Endothelial cell (in vitro differentiated cells): ENCODE measurements at regions not wholly inside any gene's neighbourhood (a gene's known extent, or its start where the extent isn't known, plus 50 kb on each side); places are given as distances from the start of the nearest gene placed in this dataset.

Source experiments
- DNase-seq: peaks from one replicate; pipeline ENCODE4 v3.0.0; 2021; ENCODE audit warnings: low spot score
- H3K27ac Mint-ChIP-seq: one replicate; pipeline ENCODE4 v1.8.0; 2021; ENCODE audit warnings: mixed read lengths, inconsistent platforms; ENCODE audit not compliant: unreplicated experiment
- H3K27me3 Mint-ChIP-seq: one replicate; pipeline ENCODE4 v1.8.0; 2021; ENCODE audit warnings: mild to moderate bottlenecking, moderate library complexity, mixed read lengths, inconsistent platforms; ENCODE audit not compliant: unreplicated experiment
- H3K36me3 Mint-ChIP-seq: one replicate; pipeline ENCODE4 v1.8.0; 2021; ENCODE audit warnings: mild to moderate bottlenecking, low read depth, mixed read lengths, inconsistent platforms; ENCODE audit not compliant: unreplicated experiment
- H3K4me1 Mint-ChIP-seq: one replicate; pipeline ENCODE4 v1.8.0; 2021; ENCODE audit warnings: mild to moderate bottlenecking, mixed read lengths, inconsistent platforms; ENCODE audit not compliant: unreplicated experiment
- H3K4me3 Mint-ChIP-seq: one replicate; pipeline ENCODE4 v1.8.0; 2021; ENCODE audit warnings: mild to moderate bottlenecking, mixed read lengths, inconsistent platforms; ENCODE audit not compliant: unreplicated experiment
- H3K9me3 Mint-ChIP-seq: one replicate; pipeline ENCODE4 v1.8.0; 2021; ENCODE audit warnings: mixed read lengths, inconsistent platforms; ENCODE audit not compliant: unreplicated experiment
- TF ChIP-seq, protein P1 (sequence below): fragments of 200-600 bp; sonication (generic); IDR thresholded peaks from one replicate; pipeline ENCODE4 v1.5.0; 2021; ENCODE audit warnings: antibody characterized with exemption; ENCODE audit not compliant: unreplicated experiment

DNA sequence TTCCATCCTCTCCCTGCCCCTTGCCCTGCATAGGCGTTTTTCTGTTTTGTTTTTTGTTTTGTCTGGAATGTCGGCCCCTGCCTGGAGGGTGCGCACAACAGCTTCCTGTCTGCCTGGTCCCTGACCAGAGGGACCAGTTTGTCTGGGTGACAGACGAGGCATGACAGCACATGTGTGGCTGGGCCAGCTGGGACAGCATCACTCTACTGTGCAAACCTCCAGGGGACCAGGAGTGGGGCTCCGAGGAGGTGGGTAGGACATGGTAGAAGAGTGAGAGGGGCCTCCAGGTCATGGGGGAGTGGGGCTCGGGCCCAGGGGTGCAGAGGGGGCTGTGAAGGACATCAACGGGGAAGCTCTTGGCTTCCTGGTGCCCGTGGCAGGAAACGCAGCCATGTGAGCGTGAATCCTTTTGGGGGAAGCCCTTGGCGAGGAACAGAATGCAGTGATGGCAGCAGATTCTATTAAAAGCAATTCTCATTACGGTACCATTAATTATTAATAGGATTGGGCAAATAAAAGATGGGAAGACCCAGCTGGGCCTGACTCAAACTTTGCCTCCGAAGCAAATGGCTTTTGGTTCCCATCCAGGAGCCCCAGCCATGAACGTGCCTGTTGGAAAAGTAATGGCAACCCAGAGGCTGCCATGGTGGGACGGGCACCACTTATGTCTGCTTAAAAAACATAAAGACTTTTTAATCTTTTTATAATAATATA, 184.4 kb upstream of the IER5L start:
- TF ChIP-seq, protein P1, sequence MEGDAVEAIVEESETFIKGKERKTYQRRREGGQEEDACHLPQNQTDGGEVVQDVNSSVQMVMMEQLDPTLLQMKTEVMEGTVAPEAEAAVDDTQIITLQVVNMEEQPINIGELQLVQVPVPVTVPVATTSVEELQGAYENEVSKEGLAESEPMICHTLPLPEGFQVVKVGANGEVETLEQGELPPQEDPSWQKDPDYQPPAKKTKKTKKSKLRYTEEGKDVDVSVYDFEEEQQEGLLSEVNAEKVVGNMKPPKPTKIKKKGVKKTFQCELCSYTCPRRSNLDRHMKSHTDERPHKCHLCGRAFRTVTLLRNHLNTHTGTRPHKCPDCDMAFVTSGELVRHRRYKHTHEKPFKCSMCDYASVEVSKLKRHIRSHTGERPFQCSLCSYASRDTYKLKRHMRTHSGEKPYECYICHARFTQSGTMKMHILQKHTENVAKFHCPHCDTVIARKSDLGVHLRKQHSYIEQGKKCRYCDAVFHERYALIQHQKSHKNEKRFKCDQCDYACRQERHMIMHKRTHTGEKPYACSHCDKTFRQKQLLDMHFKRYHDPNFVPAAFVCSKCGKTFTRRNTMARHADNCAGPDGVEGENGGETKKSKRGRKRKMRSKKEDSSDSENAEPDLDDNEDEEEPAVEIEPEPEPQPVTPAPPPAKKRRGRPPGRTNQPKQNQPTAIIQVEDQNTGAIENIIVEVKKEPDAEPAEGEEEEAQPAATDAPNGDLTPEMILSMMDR = no peak
- Mint-ChIP-seq H3K4me3 (no peak overlapping the region), H3K27me3 (peaks cover 6% of the 10 kb centered on the region)

GRCh38 chr9:129361196-129361595, 183.1 kb upstream of the IER5L start:
- Mint-ChIP-seq H3K9me3 (no peaks in the 10 kb centered on the region), H3K27me3 (peaks cover 6% of the 10 kb centered on the region), H3K27ac (no peak overlapping the region), H3K4me1 (peaks cover 4% of the 10 kb centered on the region), H3K4me3 (no peak overlapping the region), H3K36me3 (no peaks in the 10 kb centered on the region)
- TF ChIP-seq, protein P1 = no peak
- DNase-seq = no peak

More for the DNA sequence above, 184.4 kb upstream of the IER5L start:
- no peaks in the 10 kb centered on the region for H3K9me3 Mint-ChIP-seq
- peaks cover 4% of the 10 kb centered on the region for H3K4me1 Mint-ChIP-seq
- no peak for DNase-seq
- H3K27ac Mint-ChIP-seq = no peak overlapping the region
- no peaks in the 10 kb centered on the region for H3K36me3 Mint-ChIP-seq

DNA sequence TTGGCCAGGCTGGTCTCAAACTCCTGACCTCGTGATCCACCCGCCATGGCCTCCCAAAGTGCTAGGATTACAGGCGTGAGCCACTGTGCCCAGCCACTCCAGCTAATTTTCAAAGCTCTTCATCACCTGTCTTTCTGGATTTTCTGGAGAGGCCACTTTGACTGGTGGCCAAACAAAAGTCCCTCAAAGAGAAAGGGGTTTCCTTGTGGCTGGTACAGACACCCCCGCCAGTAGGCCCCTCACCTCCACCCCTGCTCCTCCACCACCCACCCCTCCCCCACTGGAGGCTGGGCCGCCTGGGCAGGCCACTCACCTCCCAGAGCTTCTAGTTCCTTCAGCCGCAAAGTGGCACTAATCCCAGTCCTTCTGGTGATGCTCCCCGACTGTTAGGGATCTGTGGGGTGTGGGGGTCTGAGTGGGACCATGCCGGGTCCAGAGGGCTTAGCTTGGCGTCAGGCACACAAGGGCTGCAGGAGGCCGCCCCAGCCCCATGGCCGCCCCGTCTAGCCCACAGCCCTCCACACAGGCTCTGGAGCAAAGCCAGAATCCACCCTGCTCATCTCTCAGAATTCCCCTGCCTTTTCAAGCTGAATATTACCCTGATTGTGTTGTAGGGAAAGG, 182.0 kb upstream of the IER5L start:
- Mint-ChIP-seq H3K4me3 (no peak overlapping the region), H3K9me3 (peaks cover 4% of the 10 kb centered on the region)

GRCh38 chr9:129359162-129359811, 181.2 kb upstream of the IER5L start:
- Mint-ChIP-seq H3K27ac (no peak overlapping the region), H3K27me3 (peaks cover 6% of the 10 kb centered on the region)

More for the DNA sequence above, 182.0 kb upstream of the IER5L start:
- H3K4me1 Mint-ChIP-seq = peaks cover 4% of the 10 kb centered on the region
- no peaks in the 10 kb centered on the region for H3K36me3 Mint-ChIP-seq
- peaks cover 6% of the 10 kb centered on the region for H3K27me3 Mint-ChIP-seq
- no peak overlapping the region for H3K27ac Mint-ChIP-seq
- no peak for DNase-seq
- TF ChIP-seq, protein P1 = no peak

More at GRCh38 chr9:129359162-129359811, 181.2 kb upstream of the IER5L start:
- peaks cover 4% of the 10 kb centered on the region for H3K4me1 Mint-ChIP-seq
- H3K4me3 Mint-ChIP-seq = no peak overlapping the region
- TF ChIP-seq, protein P1 = no peak
- H3K36me3 Mint-ChIP-seq = no peaks in the 10 kb centered on the region
- DNase-seq = no peak
- peaks cover 4% of the 10 kb centered on the region for H3K9me3 Mint-ChIP-seq
